CD4-positive, alpha-beta T cell treated with Interleukin-1 beta for 1 hour (primary cell): ENCODE measurements at regions not wholly inside any gene's neighbourhood (a gene's known extent, or its start where the extent isn't known, plus 50 kb on each side); places are given as distances from the start of the nearest gene placed in this dataset.

ENCODE experiments used
- DNase-seq, 2 donors: peaks; one replicate each; pipeline ENCODE4 v3.0.0-alpha.2; 2020 to 2022

DNA sequence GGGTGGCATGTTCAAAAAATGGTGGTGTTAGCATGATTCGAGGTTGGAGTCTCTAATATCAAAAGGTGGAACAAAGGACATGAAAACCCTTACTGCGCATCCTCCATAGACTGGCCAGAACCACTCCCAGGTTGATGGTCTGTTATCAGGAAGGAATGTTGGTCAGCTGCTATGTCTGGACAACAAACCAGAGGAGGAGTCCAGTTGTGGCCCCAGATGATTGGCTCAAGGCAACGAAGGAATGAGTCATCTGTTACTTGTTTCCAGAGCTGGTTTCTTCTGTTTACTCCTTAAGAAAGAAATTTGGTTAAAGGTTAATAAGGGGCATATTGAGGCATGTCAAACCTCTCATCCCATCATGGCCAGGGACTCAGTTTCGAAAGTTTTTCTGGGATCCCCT is 56.8 kb upstream of the GRIA4 start:
- DNase-seq: no peak

DNA sequence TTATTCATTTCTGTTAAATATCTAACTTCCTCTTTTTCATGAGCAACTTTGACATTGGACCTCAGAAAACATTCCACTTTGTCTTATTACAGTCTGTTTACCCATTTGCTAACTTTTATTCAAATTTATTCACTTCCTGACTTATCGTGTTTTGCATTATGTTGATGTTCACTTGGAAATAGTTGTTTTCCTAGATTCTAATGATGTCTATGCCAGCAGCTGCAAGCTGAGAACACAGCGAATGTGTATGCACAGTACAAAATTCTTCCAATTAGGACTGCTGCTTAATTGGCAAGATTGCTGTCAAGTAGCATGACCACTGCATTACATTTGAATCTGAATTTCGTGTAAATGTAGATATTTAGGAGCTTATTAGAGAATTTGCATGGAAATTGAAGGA is 61.5 kb upstream of the GRIA4 start:
- DNase-seq: no peak

GRCh38 chr11:105538588-105538987 is 71.3 kb upstream of the GRIA4 start:
- DNase-seq: no peak

DNA sequence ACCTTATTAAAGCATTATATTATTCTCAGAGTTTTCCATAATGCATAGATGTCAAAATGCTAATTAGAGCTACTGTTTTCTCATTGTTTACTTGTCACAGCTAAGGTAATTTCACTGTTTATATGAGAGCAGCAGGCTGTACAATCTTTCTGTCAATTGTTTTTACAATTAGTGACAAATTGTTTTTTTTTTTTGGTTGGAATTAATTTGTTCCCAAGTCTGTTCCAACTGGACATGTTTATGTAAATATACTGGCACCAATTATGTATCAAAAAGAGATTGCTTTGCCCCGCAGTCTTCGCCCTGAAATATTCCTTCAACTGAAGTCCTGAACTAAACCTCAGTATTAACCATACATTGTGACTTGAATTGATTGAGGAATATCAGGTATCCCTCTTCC is 72.3 kb upstream of the GRIA4 start:
- DNase-seq: no peak

DNA sequence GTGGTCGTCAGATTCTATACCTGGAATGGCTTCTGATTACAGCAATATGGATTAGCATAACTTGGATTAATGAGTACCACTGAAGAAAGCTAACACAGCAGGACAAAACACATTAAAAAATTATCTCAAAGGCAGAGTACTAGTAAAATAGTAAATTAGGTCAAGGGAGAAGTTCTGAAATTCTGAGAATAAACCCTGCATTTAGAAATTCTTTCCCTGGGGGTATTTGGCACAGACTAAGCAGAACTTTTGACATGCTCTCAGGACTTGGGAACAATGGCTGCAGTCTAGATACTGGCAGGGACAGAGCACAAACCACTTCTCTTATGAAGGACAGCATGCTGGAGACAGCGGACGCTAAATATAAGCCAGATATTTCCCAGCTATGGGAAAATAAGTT is 85.6 kb upstream of the GRIA4 start:
- DNase-seq: no peak

GRCh38 chr11:105520706-105521345 is 89.0 kb upstream of the GRIA4 start:
- no peak for DNase-seq

GRCh38 chr11:105507496-105508254 is 102.2 kb upstream of the GRIA4 start:
- no peak for DNase-seq

DNA sequence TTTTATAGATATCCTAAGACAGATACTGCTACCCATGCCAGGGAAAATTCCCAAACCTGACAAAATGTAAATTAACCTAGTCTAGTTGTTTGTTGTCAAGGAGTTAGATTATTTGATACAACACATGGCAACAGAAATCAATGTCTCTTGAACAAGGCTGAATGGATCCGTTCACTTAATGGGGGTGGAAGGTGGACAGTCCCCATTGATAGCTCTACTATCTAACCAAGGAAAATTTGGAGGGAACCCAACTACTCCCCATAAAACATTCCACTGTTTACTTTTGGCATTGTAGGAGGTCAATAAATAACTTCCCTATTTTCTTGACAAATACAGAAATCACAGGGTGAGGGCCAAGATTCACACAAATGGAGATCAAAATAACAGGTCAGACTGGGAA is 117.9 kb upstream of the GRIA4 start:
- no peak for DNase-seq

DNA sequence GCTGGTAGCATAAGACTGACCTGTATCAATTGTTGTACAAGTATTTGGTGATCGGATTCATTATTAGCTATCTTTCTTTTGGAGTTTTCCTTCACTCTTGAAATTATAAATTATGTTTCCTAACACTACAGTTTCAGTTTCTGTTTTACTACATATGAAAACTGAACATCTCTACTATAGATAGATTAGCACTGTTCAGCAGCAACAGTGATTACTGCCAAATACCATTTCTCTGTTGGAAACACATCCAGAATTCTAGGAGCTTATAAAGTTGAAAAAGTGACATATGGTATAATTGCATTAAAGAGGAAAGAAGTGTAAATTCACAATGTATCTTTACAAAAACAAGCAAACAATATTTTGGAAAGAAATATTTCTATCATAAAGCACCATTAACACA is 118.5 kb upstream of the GRIA4 start:
- no peak for DNase-seq

GRCh38 chr11:105490333-105490732 is 119.5 kb upstream of the GRIA4 start:
- no peak for DNase-seq

GRCh38 chr11:105489446-105489845 is 120.4 kb upstream of the GRIA4 start:
- DNase-seq: no peak

- DNase-seq: no peak
These were observed 122.9 kb upstream of the GRIA4 start for GRCh38 chr11:105486929-105487328.

GRCh38 chr11:105469931-105470330 is 139.9 kb upstream of the GRIA4 start:
- DNase-seq: no peak

DNA sequence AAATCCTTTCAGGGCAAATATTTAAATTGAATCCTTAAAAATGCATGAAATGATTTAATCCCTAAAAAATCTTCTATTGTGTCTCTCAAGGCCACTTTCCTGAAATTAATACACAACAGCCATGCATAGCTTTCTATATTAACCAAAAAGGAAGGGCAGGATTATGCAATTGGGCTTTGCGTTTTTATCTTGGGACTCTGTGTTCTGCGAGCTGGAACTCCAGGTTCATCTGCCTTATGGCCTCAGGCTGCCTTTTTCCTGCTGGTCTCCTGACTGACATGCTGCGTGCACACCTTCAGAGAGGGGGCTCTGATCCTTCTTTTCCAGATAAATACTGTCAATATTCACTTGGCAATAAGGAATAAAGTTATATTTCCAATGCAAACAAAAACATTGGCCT is 141.7 kb upstream of the GRIA4 start:
- no peak for DNase-seq

DNA sequence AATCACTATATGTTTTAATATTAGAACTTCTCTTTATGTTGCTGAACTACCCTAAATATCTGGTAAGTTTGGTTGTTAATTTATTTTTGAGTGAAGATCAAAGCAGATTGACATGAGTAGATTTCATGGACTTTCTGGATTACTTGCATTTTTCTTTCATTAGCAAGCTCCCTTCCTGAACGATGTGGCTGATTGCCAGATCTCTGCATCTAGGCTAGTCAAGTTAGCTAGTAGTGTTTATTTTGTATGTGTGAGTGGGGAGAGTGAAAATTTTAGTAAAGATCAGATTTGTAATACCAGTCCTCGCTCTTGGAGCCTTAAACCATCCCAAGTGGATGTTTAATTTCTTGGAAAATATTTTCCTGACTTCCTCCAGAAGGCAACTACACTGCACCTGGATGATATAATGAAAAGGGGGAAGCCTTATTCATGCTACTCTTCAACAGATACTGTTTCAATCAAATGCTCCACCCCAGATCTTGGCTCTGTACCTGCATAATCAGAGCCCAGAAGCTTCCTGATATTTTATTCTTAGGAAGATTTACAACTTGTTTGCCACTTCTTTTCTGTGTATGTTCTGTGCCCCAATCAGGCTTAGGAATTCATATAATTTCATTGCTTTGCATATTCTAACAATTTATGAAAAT is 143.2 kb upstream of the GRIA4 start:
- no peak for DNase-seq

DNA sequence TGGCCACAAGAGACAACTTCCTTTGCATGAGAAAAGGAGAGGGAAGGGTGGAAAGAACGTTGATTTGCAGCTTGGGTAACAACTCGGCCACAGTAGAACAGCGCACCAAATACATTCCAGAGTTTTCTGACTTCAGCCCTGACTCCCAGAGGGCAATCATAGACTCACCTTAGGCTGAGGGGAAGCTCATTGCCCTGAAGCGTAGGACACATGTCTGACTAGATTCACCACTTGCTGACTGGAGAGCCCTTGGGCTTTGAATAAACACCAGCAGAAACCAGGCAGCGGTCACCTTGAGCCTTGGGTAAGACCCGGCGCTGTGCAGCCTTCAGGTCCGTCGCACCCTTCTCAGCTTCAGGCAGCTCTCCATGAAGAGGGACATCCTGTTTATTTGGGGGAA is 151.8 kb upstream of the GRIA4 start:
- DNase-seq: no peak

DNA sequence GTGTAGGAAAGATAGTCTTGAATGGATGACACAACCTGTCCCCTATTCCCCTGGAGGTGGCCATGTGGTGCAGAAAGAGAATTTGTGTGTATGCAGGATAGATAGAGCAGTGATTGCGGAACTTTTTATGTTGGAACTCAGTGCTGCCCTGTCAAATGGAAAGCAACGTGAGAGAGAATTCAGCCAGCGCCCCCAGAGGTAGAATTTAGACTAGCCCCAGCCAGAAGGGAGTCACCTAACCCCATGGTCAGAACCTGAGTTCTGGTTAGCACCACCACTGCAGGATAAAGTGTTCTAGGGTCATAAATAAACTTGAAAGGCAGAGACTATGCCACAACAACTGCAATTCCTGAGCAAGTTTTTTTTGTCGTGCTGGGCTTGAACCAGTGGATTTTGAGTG is 152.9 kb upstream of the GRIA4 start:
- DNase-seq: no peak

DNA sequence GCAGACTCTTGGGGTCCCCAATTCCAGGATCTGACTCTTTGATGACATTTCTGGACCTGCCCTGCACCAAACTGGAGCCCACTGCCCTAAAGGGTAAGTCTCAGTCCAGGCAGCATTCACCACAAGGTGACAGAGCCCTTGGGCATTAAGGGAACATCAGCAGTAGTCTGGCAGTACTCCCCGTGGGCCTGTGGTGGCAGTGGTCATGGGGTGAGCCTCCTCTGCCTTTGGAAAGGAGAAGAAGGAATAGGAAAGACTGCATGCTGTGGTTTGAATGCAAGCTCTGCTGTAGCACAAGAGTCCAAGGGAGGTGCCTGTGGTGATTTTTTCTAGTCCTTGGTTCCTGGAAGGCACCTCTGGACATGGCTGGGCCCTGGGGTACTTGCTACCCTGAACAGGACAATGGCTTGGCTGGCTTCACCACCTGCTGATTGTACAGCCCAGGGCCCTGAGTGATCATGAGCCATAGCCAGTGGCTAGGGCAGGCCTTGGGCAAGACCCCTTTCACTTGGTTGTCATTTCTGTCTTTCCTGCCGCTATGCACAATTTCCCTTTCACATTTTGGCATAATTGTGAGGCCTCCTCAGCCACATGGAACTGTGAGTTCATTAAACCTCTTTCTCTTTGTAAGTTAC is 160.7 kb upstream of the GRIA4 start:
- DNase-seq: no peak

DNA sequence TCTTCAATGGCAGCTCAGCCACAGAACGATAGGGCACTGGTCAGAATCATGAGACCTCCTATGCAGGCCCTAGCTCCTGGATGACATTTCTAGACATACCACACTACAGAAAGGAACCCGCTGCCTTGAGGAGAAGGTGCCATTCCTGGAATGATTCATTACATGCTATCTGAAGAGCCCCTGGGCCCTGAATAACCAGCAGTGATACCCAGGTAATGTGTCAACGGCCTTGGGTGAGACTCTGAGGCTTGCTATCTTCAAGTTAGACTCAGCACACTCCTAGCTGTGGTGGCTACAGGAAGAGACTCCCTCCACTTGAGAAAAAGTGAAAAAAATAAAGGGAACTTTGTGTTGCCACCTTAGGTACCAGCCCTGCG is 161.2 kb upstream of the GRIA4 start:
- DNase-seq: no peak

- DNase-seq: no peak
These were observed 161.8 kb upstream of the GRIA4 start for GRCh38 chr11:105447936-105448702.

GRCh38 chr11:105443623-105444022 is 166.2 kb upstream of the GRIA4 start:
- DNase-seq: no peak

DNA sequence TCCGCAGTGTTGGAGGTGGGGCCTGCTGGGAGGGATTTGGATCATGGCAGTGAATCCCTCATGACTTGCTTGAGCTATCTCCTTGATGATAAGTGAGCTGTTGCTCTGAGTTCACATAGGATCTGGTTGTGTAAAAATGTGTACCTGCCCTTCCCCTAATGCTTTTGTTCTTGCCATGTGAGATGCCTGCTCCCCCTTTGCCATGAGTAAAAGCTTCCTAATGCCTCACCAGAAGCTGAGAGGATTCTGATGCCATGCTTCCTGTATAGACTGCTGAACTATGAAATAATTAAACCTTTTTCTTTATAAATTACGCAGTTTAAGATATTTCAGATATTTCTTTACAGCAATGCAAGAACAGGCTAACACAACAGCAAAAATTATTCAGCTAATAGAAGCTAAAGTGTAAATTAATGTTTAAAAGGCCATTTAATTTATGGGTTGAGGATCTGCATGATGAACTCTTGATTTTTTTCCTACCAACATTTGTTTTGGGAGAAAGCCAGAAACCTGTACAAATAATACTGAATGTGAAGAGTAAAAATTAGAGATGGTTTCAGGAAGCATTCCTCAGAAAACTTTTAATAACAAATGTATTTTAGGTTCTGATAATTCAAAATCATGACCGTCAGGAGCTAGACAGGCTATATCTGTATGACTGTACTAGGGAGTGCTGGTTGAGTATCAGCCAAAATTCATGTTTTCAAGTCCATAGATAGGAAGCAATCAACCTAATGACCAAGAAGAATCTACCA is 177.5 kb upstream of the GRIA4 start:
- no peak for DNase-seq
